Adrenal gland (tissue), 5 donors: ENCODE measurements at regions not wholly inside any gene's neighbourhood (a gene's known extent, or its start where the extent isn't known, plus 50 kb on each side); places are given as distances from the start of the nearest gene placed in this dataset.

Experiments
- CTCF ChIP-seq, 6 experiments: fragments of 450-650 bp in 4 of 6; fragments of 200-600 bp in 2 of 6; sonication (generic) in 1 of 6; IDR thresholded peaks; 1 replicate in 5 of 6; 2 replicates in 1 of 6; pipeline versions ENCODE4 v1.5.1 to v1.8.0; 2016 to 2021; ENCODE audit warnings: antibody characterized with exemption in 6 of 6, mild to moderate bottlenecking in 2 of 6, moderate library complexity in 1 of 6
- POLR2A ChIP-seq, 2 donors: fragments of 450-650 bp; IDR thresholded peaks; one replicate each; pipeline ENCODE4 v1.6.1; 2017; ENCODE audit warnings: antibody characterized with exemption in 2 of 2, mild to moderate bottlenecking in 2 of 2, moderate library complexity in 1 of 2
- donor health status: DM: no; HTN: no; CAD: no.

- no peak for TF ChIP-seq CTCF (IDR thresholded peaks at IDR 0.05)
- no peak for TF ChIP-seq POLR2A (IDR thresholded peaks at IDR 0.05)
These were observed 81.6 kb downstream of the PLXNA1 start for GRCh38 chr3:127064391-127065137.
